ENCODE measurements at regions not wholly inside any gene's neighbourhood (a gene's known extent, or its start where the extent isn't known, plus 50 kb on each side); places are given as distances from the start of the nearest gene placed in this dataset.
"Not testable (repeated sequence)": the region's sequence is repeated elsewhere in the genome, so short reads cannot be mapped to it uniquely, and the experiment has no call there.

- DNase-seq = no peak
Observed at GRCh38 chr10:31679936-31680335, 248.7 kb downstream of the ARHGAP12 start.

- no peak for DNase-seq
Observed at GRCh38 chr10:31678575-31679516, 249.8 kb downstream of the ARHGAP12 start.

GRCh38 chr10:31678139-31678536 lies 250.5 kb downstream of the ARHGAP12 start:
- no peak for DNase-seq

- DNase-seq = no peak
Observed at GRCh38 chr10:31677195-31678138, 251.2 kb downstream of the ARHGAP12 start.

- no peak for DNase-seq
Observed at GRCh38 chr10:31675726-31676125, 252.9 kb downstream of the ARHGAP12 start.

GRCh38 chr10:31669357-31669756 lies 259.3 kb downstream of the ARHGAP12 start:
- DNase-seq = no peak

GRCh38 chr10:31668326-31668725 lies 260.3 kb downstream of the ARHGAP12 start:
- DNase-seq = no peak

- DNase-seq = not testable (repeated sequence)
Observed at GRCh38 chr10:31665764-31666279, 262.8 kb downstream of the ARHGAP12 start.

- DNase-seq = no peak
Observed at GRCh38 chr10:31664803-31665202, 263.8 kb downstream of the ARHGAP12 start.

- DNase-seq = not testable (repeated sequence)
Observed at GRCh38 chr10:31664071-31664470, 264.6 kb downstream of the ARHGAP12 start.

GRCh38 chr10:31660300-31660699 lies 268.3 kb downstream of the ARHGAP12 start:
- DNase-seq = no peak

GRCh38 chr10:31659665-31660064 lies 269.0 kb downstream of the ARHGAP12 start:
- no peak for DNase-seq

GRCh38 chr10:31657434-31657872 lies 271.2 kb downstream of the ARHGAP12 start:
- DNase-seq = no peak

- DNase-seq = no peak
Observed at GRCh38 chr10:31656851-31657433, 271.7 kb downstream of the ARHGAP12 start.

GRCh38 chr10:31652038-31652437 lies 276.6 kb downstream of the ARHGAP12 start:
- DNase-seq = no peak

GRCh38 chr10:31650010-31650409 lies 278.6 kb downstream of the ARHGAP12 start:
- no peak for DNase-seq

- DNase-seq = no peak
Observed at GRCh38 chr10:31648966-31649365, 279.7 kb downstream of the ARHGAP12 start.

- DNase-seq = no peak
Observed at GRCh38 chr10:31647861-31648260, 280.8 kb downstream of the ARHGAP12 start.

- no peak for DNase-seq
Observed at GRCh38 chr10:31646519-31646918, 282.1 kb downstream of the ARHGAP12 start.

GRCh38 chr10:31645786-31646185 lies 282.8 kb downstream of the ARHGAP12 start:
- DNase-seq = no peak

GRCh38 chr10:31644931-31645633 lies 283.5 kb downstream of the ARHGAP12 start:
- DNase-seq = no peak

GRCh38 chr10:31642281-31642680 lies 286.4 kb downstream of the ARHGAP12 start:
- no peak for DNase-seq
